ENCODE measurements at regions not wholly inside any gene's neighbourhood (a gene's known extent, or its start where the extent isn't known, plus 50 kb on each side); places are given as distances from the start of the nearest gene placed in this dataset.

DNA sequence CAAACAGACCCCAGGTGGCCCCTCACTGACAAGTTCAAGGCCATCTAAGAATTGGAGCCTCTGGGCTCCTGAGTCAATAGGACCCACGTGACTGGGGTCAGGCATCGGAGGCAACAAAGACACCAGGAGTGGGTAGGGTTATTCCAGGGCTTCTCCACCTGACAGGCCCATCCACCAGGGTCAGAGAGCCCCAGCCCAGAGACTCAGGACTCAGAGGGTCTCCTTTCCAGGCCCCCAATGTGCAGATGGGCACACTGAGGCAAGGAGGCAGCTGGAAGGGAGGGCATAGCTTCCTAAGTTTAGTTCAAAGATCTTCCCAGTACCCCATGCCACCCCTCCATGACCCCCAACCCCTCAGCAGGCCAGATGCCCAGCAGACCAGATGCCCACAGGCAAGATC lies 388.6 kb downstream of the MATN1 start (continued):
- TF ChIP-seq, protein P1, sequence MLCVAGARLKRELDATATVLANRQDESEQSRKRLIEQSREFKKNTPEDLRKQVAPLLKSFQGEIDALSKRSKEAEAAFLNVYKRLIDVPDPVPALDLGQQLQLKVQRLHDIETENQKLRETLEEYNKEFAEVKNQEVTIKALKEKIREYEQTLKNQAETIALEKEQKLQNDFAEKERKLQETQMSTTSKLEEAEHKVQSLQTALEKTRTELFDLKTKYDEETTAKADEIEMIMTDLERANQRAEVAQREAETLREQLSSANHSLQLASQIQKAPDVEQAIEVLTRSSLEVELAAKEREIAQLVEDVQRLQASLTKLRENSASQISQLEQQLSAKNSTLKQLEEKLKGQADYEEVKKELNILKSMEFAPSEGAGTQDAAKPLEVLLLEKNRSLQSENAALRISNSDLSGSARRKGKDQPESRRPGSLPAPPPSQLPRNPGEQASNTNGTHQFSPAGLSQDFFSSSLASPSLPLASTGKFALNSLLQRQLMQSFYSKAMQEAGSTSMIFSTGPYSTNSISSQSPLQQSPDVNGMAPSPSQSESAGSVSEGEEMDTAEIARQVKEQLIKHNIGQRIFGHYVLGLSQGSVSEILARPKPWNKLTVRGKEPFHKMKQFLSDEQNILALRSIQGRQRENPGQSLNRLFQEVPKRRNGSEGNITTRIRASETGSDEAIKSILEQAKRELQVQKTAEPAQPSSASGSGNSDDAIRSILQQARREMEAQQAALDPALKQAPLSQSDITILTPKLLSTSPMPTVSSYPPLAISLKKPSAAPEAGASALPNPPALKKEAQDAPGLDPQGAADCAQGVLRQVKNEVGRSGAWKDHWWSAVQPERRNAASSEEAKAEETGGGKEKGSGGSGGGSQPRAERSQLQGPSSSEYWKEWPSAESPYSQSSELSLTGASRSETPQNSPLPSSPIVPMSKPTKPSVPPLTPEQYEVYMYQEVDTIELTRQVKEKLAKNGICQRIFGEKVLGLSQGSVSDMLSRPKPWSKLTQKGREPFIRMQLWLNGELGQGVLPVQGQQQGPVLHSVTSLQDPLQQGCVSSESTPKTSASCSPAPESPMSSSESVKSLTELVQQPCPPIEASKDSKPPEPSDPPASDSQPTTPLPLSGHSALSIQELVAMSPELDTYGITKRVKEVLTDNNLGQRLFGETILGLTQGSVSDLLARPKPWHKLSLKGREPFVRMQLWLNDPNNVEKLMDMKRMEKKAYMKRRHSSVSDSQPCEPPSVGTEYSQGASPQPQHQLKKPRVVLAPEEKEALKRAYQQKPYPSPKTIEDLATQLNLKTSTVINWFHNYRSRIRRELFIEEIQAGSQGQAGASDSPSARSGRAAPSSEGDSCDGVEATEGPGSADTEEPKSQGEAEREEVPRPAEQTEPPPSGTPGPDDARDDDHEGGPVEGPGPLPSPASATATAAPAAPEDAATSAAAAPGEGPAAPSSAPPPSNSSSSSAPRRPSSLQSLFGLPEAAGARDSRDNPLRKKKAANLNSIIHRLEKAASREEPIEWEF (IDR thresholded peaks at IDR 0.05; ENCODE audit: insufficient replicate concordance, low read depth, low read length), result no peak
- TF ChIP-seq NKRF (conservative IDR thresholded peaks at IDR 0.05) (no peak), ZNF207 (IDR thresholded peaks at IDR 0.05; ENCODE audit: borderline replicate concordance) (no peak), ZZZ3 (IDR thresholded peaks at IDR 0.05; ENCODE audit: control insufficient read depth, insufficient read length, low read depth) (no peak), ZSCAN29 (IDR thresholded peaks at IDR 0.05) (no peak)
